Neural cell (in vitro differentiated cells): ENCODE measurements at regions not wholly inside any gene's neighbourhood (a gene's known extent, or its start where the extent isn't known, plus 50 kb on each side); places are given as distances from the start of the nearest gene placed in this dataset.

Experiments
- H2AFZ ChIP-seq: fragments of 200-600, 300-800 bp; sonication (generic), shearing (Covaris generic); 2 replicates; pipeline ENCODE4 v1.6.0; 2014; ENCODE audit warnings: low read depth, mild to moderate bottlenecking, antibody characterized with exemption, low read length, moderate library complexity
- H3F3A ChIP-seq: fragments of 200-600 bp; shearing (Covaris generic); 2 replicates; pipeline ENCODE4 v1.6.1; 2016; ENCODE audit warnings: mild to moderate bottlenecking, moderate library complexity, mixed read lengths, antibody characterized with exemption, low read length; ENCODE audit not compliant: insufficient read depth, poor library complexity, severe bottlenecking
- H3K27ac ChIP-seq: fragments of 200-600, 300-800 bp; sonication (generic), shearing (Covaris generic); 2 replicates; pipeline ENCODE4 v1.5.1; 2014; ENCODE audit warnings: mild to moderate bottlenecking, low read length, moderate library complexity
- H3K27me3 ChIP-seq: fragments of 300-800, 200-600 bp; sonication (generic), shearing (Covaris generic); 2 replicates; pipeline ENCODE4 v1.6.0; 2014; ENCODE audit warnings: mild to moderate bottlenecking, low read depth, low read length, moderate library complexity; ENCODE audit not compliant: insufficient read depth
- H3K36me3 ChIP-seq: fragments of 300-800, 200-600 bp; sonication (generic), shearing (Covaris generic); 2 replicates; pipeline ENCODE4 v1.5.1; 2014; ENCODE audit warnings: mild to moderate bottlenecking, antibody characterized with exemption, low read length, moderate library complexity; ENCODE audit not compliant: insufficient read depth
- H3K4me2 ChIP-seq: fragments of 300-800, 200-600 bp; sonication (generic), shearing (Covaris generic); 2 replicates; pipeline ENCODE4 v1.6.0; 2014; ENCODE audit warnings: mild to moderate bottlenecking, low read length
- H3K4me3 ChIP-seq: fragments of 300-800, 200-600 bp; sonication (generic), shearing (Covaris generic); 2 replicates; pipeline ENCODE4 v1.5.1; 2014; ENCODE audit warnings: mild to moderate bottlenecking, low read length, moderate library complexity
- H3K79me2 ChIP-seq: fragments of 200-600 bp; shearing (Covaris generic); replicated peaks from 2 replicates; pipeline ENCODE4 v1.6.0; 2014; ENCODE audit warnings: mild to moderate bottlenecking, low read length, moderate library complexity; ENCODE audit not compliant: insufficient read depth
- H3K9ac ChIP-seq: fragments of 300-800, 200-600 bp; sonication (generic), shearing (Covaris generic); 2 replicates; pipeline ENCODE4 v1.6.1; 2016; ENCODE audit warnings: mild to moderate bottlenecking, low read length, mixed read lengths
- H3K9me2 ChIP-seq: fragments of 200-600 bp; shearing (Covaris generic); 2 replicates; pipeline ENCODE4 v1.6.1; 2016; ENCODE audit warnings: mild to moderate bottlenecking, low read length, mixed read lengths; ENCODE audit not compliant: insufficient read depth
- H3K9me3 ChIP-seq: fragments of 200-600, 300-800 bp; sonication (generic), shearing (Covaris generic); 2 replicates; pipeline ENCODE4 v1.6.1; 2016; ENCODE audit warnings: mild to moderate bottlenecking, mixed run types, low read length, moderate library complexity, mixed read lengths
- H4K20me1 ChIP-seq: fragments of 200-600 bp; shearing (Covaris generic); 2 replicates; pipeline ENCODE4 v1.6.1; 2016; ENCODE audit warnings: mild to moderate bottlenecking, mixed run types; ENCODE audit not compliant: insufficient read depth
- CTCF ChIP-seq: fragments of 450-650 bp; IDR thresholded peaks from 2 replicates; pipeline ENCODE4 v1.5.1; 2014; ENCODE audit warnings: antibody characterized with exemption, mild to moderate bottlenecking, moderate library complexity; ENCODE audit not compliant: poor library complexity, severe bottlenecking
- EP300 ChIP-seq: fragments of 450-650 bp; conservative IDR thresholded peaks from 2 replicates; pipeline ENCODE4 v1.6.1; 2014; ENCODE audit warnings: antibody characterized with exemption, mild to moderate bottlenecking, moderate library complexity; ENCODE audit not compliant: poor library complexity, severe bottlenecking
- EZH2 ChIP-seq: fragments of 200-600, 300-800 bp; shearing (Covaris generic), sonication (generic); IDR thresholded peaks from 2 replicates; pipeline ENCODE4 v1.6.1; 2014; ENCODE audit warnings: antibody characterized with exemption, low read length, borderline replicate concordance, mild to moderate bottlenecking; ENCODE audit not compliant: insufficient read depth, poor library complexity, severe bottlenecking
- MXI1 ChIP-seq: fragments of 450-650 bp; conservative IDR thresholded peaks from 2 replicates; pipeline ENCODE4 v1.6.1; 2014; ENCODE audit warnings: antibody characterized with exemption, mild to moderate bottlenecking; ENCODE audit not compliant: poor library complexity, severe bottlenecking
- POLR2AphosphoS5 ChIP-seq: IDR thresholded peaks from 2 replicates; pipeline ENCODE4 v1.6.1; 2012
- RAD21 ChIP-seq: fragments of 450-650 bp; conservative IDR thresholded peaks from 2 replicates; pipeline ENCODE4 v1.6.1; 2014; ENCODE audit warnings: antibody characterized with exemption, mild to moderate bottlenecking, moderate library complexity
- REST ChIP-seq: IDR thresholded peaks from 2 replicates; pipeline ENCODE4 v1.6.1; 2012; ENCODE audit warnings: borderline replicate concordance
- SMC3 ChIP-seq: fragments of 450-650 bp; conservative IDR thresholded peaks from 2 replicates; pipeline ENCODE4 v1.6.1; 2014; ENCODE audit warnings: antibody characterized with exemption, mild to moderate bottlenecking, moderate library complexity; ENCODE audit not compliant: poor library complexity
- TAF1 ChIP-seq: IDR thresholded peaks from 2 replicates; pipeline ENCODE4 v1.6.1; 2012; ENCODE audit warnings: low read depth

GRCh38 chr12:113725557-113725876 lies 240.6 kb downstream of the RBM19 start:
- no peaks in the 10 kb centered on the region for H3K36me3 ChIP-seq
- no peaks in the 10 kb centered on the region for H3K9me2 ChIP-seq
- no peaks in the 10 kb centered on the region for H3F3A ChIP-seq
- no peaks in the 10 kb centered on the region for H3K79me2 ChIP-seq
- H3K4me2 ChIP-seq, result no peak overlapping the region
- H3K4me3 ChIP-seq, result no peak overlapping the region
- H2AFZ ChIP-seq, result no peak overlapping the region
- H3K27me3 ChIP-seq, result no peaks in the 10 kb centered on the region
- no peaks in the 10 kb centered on the region for H4K20me1 ChIP-seq
- H3K9me3 ChIP-seq, result no peaks in the 10 kb centered on the region
- no peak overlapping the region for H3K27ac ChIP-seq
- H3K9ac ChIP-seq, result no peak overlapping the region
- TF ChIP-seq REST (no peak), SMC3 (no peak), MXI1 (no peak), TAF1 (no peak), EZH2 (no peak), CTCF (no peak), POLR2AphosphoS5 (no peak), RAD21 (no peak), EP300 (no peak)

GRCh38 chr12:113724794-113725556 lies 241.2 kb downstream of the RBM19 start:
- no peak overlapping the region for H3K9ac ChIP-seq
- H2AFZ ChIP-seq, result no peak overlapping the region
- H3K79me2 ChIP-seq, result no peaks in the 10 kb centered on the region
- no peaks in the 10 kb centered on the region for H3K9me2 ChIP-seq
- H3K36me3 ChIP-seq, result no peaks in the 10 kb centered on the region
- no peaks in the 10 kb centered on the region for H3F3A ChIP-seq
- no peak for TF ChIP-seq RAD21
- TF ChIP-seq MXI1, result no peak
- no peak for TF ChIP-seq SMC3
- no peak for TF ChIP-seq EP300
- TF ChIP-seq REST, result no peak
- H3K27me3 ChIP-seq, result no peaks in the 10 kb centered on the region
- no peak overlapping the region for H3K27ac ChIP-seq
- H3K4me3 ChIP-seq, result no peak overlapping the region
- H3K4me2 ChIP-seq, result no peak overlapping the region
- no peaks in the 10 kb centered on the region for H4K20me1 ChIP-seq
- H3K9me3 ChIP-seq, result no peaks in the 10 kb centered on the region
